ENCODE measurements at regions not wholly inside any gene's neighbourhood (a gene's known extent, or its start where the extent isn't known, plus 50 kb on each side); places are given as distances from the start of the nearest gene placed in this dataset.

DNA sequence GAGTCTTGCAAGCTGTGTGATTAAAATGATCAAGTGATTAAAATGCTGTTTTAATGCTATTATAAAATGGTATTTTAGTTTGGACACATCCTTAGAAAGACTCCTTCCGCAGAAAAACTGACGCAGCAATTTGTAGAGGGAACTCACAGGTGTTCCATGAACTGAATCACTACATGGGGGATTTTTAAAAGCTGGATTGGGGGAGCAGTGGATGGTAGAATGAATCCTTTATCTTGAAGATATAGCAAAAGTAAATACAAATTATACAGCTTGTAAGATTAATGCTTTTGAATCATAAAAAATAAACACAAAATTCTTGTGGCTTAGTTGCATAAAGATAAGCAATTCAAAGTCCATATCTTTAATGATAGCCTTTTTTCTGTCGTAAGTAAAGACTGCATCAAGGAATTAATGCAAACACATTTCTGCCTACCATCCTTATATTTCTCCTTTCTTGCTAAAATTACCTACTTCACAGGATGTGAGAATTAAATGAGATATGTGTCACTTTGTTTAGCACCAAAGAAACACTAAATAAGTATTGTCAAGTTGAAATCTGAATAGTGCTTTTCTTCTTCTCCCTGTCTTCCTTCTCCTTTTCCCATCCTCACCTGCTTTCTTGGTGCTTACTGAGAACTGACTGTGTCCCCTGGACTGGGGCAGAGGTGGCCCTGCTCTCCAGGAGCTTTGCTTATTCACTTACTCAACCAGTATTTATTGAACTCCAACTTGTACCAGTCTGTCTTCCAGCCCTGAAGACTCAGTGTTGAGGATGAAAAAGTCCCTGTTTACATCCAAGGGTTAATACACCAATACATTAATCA is 61.5 kb upstream of the F3 start:
- H3K4me2 ChIP-seq = no peak overlapping the region
- TF ChIP-seq Cebpa-rat (IDR thresholded peaks at IDR 0.05) = no peak
- H4K20me1 ChIP-seq = no peaks in the 10 kb centered on the region
- H3K36me3 ChIP-seq = no peaks in the 10 kb centered on the region
- H3K4me1 ChIP-seq = no peaks in the 10 kb centered on the region
- H3K9ac ChIP-seq = no peak overlapping the region
- H3K27me3 ChIP-seq = no peaks in the 10 kb centered on the region
- H3K27ac ChIP-seq = no peak overlapping the region
- H3K4me3 ChIP-seq = no peak overlapping the region
- H3K9me3 ChIP-seq = no peaks in the 10 kb centered on the region

DNA sequence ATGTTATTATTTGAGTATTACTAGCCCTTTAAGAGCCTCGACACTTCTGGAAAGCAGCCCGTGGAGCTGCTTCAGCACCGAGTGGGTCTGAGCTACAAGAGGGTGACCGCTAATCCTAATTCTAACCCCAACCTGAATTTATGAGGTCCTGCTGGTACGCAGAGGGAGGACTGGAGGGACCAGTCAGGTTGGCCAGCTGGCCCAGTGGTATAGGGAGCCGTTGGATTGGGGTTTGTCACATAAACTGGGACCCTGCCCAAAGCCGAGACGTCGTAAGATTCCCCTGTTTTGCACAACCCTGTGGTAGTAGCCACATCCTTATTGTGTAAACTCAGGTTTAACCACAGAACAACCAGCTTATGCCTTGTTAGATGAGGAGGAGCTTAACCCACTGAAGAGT is 60.8 kb upstream of the F3 start:
- H4K20me1 ChIP-seq = no peaks in the 10 kb centered on the region
- no peak overlapping the region for H3K4me3 ChIP-seq
- H3K36me3 ChIP-seq = no peaks in the 10 kb centered on the region
- H3K4me1 ChIP-seq = no peaks in the 10 kb centered on the region
- H3K9me3 ChIP-seq = no peaks in the 10 kb centered on the region
- no peaks in the 10 kb centered on the region for H3K27me3 ChIP-seq
- H3K4me2 ChIP-seq = no peak overlapping the region
- no peak overlapping the region for H3K27ac ChIP-seq
- TF ChIP-seq Cebpa-rat (IDR thresholded peaks at IDR 0.05) = 0 out of 2 replicates have a peak, but pooled peaks have one; percentile 17
- no peak overlapping the region for H3K9ac ChIP-seq

DNA sequence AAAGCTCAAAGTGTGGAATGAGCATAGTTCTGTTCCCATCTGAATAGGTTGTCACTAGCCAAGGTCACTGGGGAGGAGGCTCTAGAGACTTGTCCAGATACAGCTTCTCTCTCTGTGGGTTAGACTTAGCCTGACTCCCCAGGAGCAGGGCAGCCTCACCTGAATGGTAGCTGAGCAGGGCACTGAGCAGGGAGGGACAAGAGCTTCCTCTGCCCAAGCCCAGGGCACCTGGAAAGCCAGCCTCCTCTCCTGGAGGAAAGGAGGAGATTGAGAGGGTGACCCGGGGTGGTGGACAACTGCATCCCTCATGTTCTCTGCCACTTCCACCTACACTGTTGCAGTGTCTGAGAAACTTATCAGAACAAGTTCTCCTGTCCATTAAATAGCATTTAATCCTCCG is 59.0 kb upstream of the F3 start:
- Histone ChIP-seq H4K20me1 (no peaks in the 10 kb centered on the region), H3K27me3 (no peaks in the 10 kb centered on the region), H3K9ac (no peak overlapping the region), H3K4me3 (no peak overlapping the region), H3K36me3 (no peaks in the 10 kb centered on the region), H3K4me1 (no peaks in the 10 kb centered on the region), H3K4me2 (no peak overlapping the region), H3K27ac (no peak overlapping the region), H3K9me3 (no peaks in the 10 kb centered on the region)
- TF ChIP-seq Cebpa-rat (IDR thresholded peaks at IDR 0.05) = no peak

DNA sequence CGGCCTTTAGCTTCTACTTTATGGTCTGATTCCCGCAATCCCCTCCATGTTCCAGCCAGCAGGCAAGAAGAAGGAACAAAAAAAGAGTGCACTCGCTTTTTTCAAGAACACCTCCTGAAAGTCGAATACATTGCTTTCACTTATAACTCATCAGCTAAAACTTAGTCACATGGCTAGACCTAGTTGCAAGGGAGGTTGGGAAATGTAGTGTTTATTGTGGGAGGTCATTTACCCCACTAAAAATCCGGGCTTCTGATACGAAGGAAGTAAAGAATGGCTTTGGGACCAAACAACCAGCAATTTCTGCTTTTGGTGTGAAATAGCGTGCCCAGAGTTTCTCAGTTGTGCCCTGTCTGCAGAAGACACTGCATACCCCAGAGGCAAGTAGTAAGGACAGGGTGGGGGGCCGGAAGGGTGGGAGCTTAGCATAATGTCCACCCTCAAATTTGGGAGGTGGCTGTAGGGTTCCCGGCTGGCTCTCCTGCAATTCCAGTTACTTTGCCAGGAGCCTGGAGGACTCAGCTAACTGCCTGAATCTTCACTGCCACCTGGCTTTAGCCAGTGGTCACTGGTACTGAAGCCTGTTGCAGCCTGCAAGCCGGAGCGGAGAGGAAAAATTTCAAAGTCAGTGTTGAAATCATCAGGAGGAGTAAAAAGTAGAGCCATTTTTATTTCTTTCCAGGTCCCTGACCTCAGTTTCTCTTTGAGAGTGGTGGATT is 57.7 kb upstream of the F3 start:
- TF ChIP-seq Cebpa-rat (IDR thresholded peaks at IDR 0.05) = no peak
- no peaks in the 10 kb centered on the region for H3K4me1 ChIP-seq
- no peak overlapping the region for H3K4me3 ChIP-seq
- no peak overlapping the region for H3K27ac ChIP-seq
- H3K4me2 ChIP-seq = no peak overlapping the region
- no peaks in the 10 kb centered on the region for H4K20me1 ChIP-seq
- no peaks in the 10 kb centered on the region for H3K36me3 ChIP-seq
- no peaks in the 10 kb centered on the region for H3K9me3 ChIP-seq
- no peaks in the 10 kb centered on the region for H3K27me3 ChIP-seq
- H3K9ac ChIP-seq = no peak overlapping the region

DNA sequence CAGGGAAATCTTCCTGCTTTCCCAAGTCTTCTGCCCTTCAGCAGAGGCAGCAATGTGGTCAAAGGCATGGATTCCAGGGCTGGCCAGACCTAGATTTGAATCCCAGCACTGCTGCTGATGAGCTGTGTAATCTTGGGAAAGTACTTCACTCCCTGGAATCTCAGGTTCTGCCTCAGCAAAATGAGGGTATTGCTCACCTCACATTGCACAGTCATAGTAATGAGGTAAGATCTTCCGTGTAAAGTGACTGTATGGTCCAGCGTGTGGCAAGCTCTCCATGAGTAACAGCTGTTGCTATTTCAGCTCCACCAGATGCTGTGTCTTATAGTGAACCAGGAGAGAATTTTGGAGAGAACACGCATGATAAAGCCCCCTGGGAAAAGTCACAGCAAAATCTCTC is 56.1 kb upstream of the F3 start:
- no peaks in the 10 kb centered on the region for H4K20me1 ChIP-seq
- no peak for TF ChIP-seq Cebpa-rat (IDR thresholded peaks at IDR 0.05)
- H3K36me3 ChIP-seq = no peaks in the 10 kb centered on the region
- no peak overlapping the region for H3K4me3 ChIP-seq
- no peak overlapping the region for H3K27ac ChIP-seq
- H3K27me3 ChIP-seq = no peaks in the 10 kb centered on the region
- H3K4me1 ChIP-seq = no peaks in the 10 kb centered on the region
- H3K4me2 ChIP-seq = no peak overlapping the region
- H3K9me3 ChIP-seq = no peaks in the 10 kb centered on the region
- H3K9ac ChIP-seq = no peak overlapping the region

DNA sequence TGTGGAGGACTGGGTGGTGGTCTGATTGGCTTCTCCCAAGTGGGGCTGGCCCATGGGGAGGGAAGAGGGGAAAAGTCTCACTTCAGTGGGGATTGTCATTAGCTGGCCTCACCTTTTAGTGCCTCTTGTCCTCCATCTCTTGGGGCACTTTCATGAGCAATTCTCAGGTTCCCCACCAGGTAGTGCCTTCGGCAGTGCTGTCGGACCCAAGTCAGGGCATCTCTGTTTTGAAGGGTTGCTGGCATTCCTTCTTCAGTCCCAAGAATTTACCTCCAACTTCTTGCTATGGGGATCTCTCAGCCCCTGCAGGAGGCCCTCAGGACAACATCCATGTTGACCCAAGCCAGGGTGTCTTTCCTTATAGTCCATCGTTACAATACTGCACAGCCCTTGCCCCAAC is 54.7 kb upstream of the F3 start:
- Histone ChIP-seq H3K4me2 (no peak overlapping the region), H3K27ac (no peak overlapping the region), H3K36me3 (no peaks in the 10 kb centered on the region), H4K20me1 (no peaks in the 10 kb centered on the region), H3K9ac (no peak overlapping the region), H3K9me3 (no peaks in the 10 kb centered on the region), H3K4me3 (no peak overlapping the region), H3K4me1 (no peaks in the 10 kb centered on the region), H3K27me3 (no peaks in the 10 kb centered on the region)
- TF ChIP-seq Cebpa-rat (IDR thresholded peaks at IDR 0.05) = no peak

DNA sequence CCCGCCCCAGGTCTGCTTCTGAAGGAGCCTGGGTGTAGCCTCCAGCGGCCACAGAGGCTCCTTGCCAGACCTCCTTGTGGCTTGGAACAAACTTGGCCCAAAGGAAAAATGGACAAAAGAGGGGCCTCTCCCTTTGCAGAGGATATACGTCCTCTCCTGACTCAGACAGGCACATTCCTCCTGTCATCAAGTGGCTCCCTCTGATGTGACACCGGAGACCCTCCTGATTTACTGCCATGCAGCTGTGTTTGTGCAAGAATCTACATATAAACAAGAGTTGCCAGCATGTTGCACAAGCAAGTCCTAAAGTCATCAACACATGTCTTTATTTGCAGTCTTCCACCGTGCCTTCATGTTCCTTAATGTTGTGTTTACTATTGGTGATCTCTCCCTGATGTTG is 54.1 kb upstream of the F3 start:
- H3K4me1 ChIP-seq = no peaks in the 10 kb centered on the region
- H3K27me3 ChIP-seq = no peaks in the 10 kb centered on the region
- no peaks in the 10 kb centered on the region for H3K36me3 ChIP-seq
- no peaks in the 10 kb centered on the region for H3K9me3 ChIP-seq
- H3K9ac ChIP-seq = no peak overlapping the region
- H3K4me2 ChIP-seq = no peak overlapping the region
- no peak for TF ChIP-seq Cebpa-rat (IDR thresholded peaks at IDR 0.05)
- no peak overlapping the region for H3K27ac ChIP-seq
- H3K4me3 ChIP-seq = no peak overlapping the region
- H4K20me1 ChIP-seq = no peaks in the 10 kb centered on the region

DNA sequence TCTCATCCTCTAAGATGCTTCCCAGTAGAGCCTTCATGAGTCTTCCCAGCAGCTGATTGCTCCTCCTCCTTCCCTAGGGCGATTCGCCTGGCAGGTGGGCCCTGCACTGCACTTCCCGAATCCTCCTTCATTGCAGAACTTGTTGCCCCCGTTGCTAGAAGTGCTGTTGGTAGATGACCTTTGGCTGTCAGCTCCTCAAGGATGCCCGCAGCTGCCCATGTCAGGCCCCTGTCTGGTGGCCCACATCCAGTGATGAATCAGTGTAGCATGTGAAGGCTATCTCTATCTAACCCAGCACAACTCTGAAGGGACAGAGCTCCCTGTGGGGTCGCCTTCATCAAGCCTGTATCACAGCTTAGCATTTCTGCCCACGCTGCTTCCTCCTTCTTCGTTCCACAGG is 52.1 kb upstream of the F3 start:
- no peak overlapping the region for H3K4me2 ChIP-seq
- no peak for TF ChIP-seq Cebpa-rat (IDR thresholded peaks at IDR 0.05)
- no peak overlapping the region for H3K9ac ChIP-seq
- no peaks in the 10 kb centered on the region for H3K9me3 ChIP-seq
- no peaks in the 10 kb centered on the region for H3K36me3 ChIP-seq
- H3K27ac ChIP-seq = no peak overlapping the region
- no peaks in the 10 kb centered on the region for H3K27me3 ChIP-seq
- H3K4me3 ChIP-seq = no peak overlapping the region
- H3K4me1 ChIP-seq = no peaks in the 10 kb centered on the region
- H4K20me1 ChIP-seq = no peaks in the 10 kb centered on the region

DNA sequence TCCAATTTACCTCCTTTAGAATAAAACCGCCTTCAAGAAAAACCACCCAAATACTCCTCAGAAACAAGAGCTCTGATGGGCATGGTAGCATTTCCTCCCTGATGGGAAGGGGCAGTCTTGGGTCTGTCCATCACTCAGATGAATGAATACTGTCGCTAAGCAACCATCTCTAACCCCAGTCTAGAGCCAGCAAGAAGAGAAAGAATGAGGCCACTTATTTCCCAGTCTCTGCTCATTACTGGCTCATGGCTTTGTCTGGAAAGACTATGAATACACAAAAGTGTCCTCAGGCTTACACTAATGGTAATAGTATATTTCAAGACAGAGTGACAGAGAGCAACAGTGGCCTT is 51.0 kb upstream of the F3 start:
- H3K4me1 ChIP-seq = no peaks in the 10 kb centered on the region
- H3K36me3 ChIP-seq = no peaks in the 10 kb centered on the region
- H3K9me3 ChIP-seq = no peaks in the 10 kb centered on the region
- no peak overlapping the region for H3K4me2 ChIP-seq
- no peaks in the 10 kb centered on the region for H4K20me1 ChIP-seq
- H3K4me3 ChIP-seq = no peak overlapping the region
- H3K27me3 ChIP-seq = no peaks in the 10 kb centered on the region
- H3K27ac ChIP-seq = no peak overlapping the region
- H3K9ac ChIP-seq = no peak overlapping the region
- TF ChIP-seq Cebpa-rat (IDR thresholded peaks at IDR 0.05) = no peak

DNA sequence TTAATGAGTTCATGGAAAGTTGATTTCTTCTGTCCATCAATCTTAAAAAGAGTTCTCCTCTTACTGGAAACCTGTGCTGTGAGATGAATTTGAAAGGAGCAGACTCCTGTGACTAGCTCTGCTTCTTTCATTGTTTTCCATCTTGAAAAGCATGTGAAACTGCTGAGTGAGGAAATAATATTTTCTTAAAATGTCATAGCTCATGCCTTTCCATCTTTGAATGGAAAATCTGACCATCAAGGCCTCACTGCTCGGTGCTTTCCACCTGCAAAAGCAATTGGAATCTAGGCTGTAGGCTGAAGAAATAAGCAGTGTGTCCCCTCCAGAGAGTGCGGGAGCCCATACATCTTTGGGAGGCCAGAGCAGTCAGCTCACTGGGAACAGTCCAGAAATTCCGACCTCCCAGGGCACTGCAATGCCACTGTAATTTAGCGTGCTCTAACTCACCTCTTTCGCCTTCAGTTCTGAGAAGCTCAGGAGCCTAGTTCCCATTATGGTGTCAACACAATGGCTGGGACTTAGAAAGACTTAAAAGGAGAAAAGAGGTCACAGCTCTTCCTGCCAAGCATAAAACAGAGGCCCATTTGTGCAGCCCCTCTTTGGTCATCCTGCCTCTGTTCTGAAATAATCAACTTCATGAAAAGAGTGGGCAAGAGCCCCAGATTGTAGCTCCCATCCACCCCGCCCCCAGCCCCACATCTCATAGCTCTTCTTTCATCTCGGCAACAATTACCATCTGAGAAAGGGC is 50.4 kb upstream of the F3 start:
- H3K9ac ChIP-seq = no peak overlapping the region
- no peaks in the 10 kb centered on the region for H3K36me3 ChIP-seq
- no peaks in the 10 kb centered on the region for H3K9me3 ChIP-seq
- no peak overlapping the region for H3K4me3 ChIP-seq
- no peaks in the 10 kb centered on the region for H3K27me3 ChIP-seq
- no peak overlapping the region for H3K4me2 ChIP-seq
- no peaks in the 10 kb centered on the region for H4K20me1 ChIP-seq
- no peak for TF ChIP-seq Cebpa-rat (IDR thresholded peaks at IDR 0.05)
- H3K4me1 ChIP-seq = no peaks in the 10 kb centered on the region
- H3K27ac ChIP-seq = no peak overlapping the region

Measured in BLaER1 (cell line).